GM23338 (cell line): ENCODE measurements at regions not wholly inside any gene's neighbourhood (a gene's known extent, or its start where the extent isn't known, plus 50 kb on each side); places are given as distances from the start of the nearest gene placed in this dataset.
A peak's percentile ranks its signal among the peaks of the same experiment; 100 is the strongest.

Experiments used
- ATAC-seq: fragments of 200-7000 bp; cut with Tn5 transposase; 3 replicates; pipeline ENCODE4 v1.9.1; 2020
- DNase-seq: peaks from one replicate; pipeline ENCODE4 v3.0.0-alpha.2; 2015; ENCODE audit warnings: low spot score
- H2AFZ ChIP-seq: fragments of 200-600 bp; sonication (generic); 2 replicates; pipeline ENCODE4 v1.8.0; 2016; ENCODE audit warnings: antibody characterized with exemption, mild to moderate bottlenecking, moderate library complexity
- H3F3A ChIP-seq: fragments of 200-600 bp; sonication (generic); replicated peaks from 2 replicates; pipeline ENCODE4 v1.8.0; 2017; ENCODE audit warnings: antibody characterized with exemption, mixed run types, low read depth
- H3K27ac ChIP-seq: fragments of 200-600 bp; sonication (generic); 2 replicates; pipeline ENCODE4 v1.6.1; 2016; ENCODE audit warnings: low read depth
- H3K27me3 ChIP-seq: fragments of 200-600 bp; sonication (generic); 2 replicates; pipeline ENCODE4 v1.8.0; 2016; ENCODE audit warnings: mild to moderate bottlenecking, mixed run types, moderate library complexity; ENCODE audit not compliant: insufficient read depth
- H3K36me3 ChIP-seq: fragments of 200-600 bp; sonication (generic); 2 replicates; pipeline ENCODE4 v1.8.0; 2016; ENCODE audit warnings: mild to moderate bottlenecking; ENCODE audit not compliant: insufficient read depth
- H3K4me1 ChIP-seq: fragments of 200-600 bp; sonication (generic); 2 replicates; pipeline ENCODE4 v1.8.0; 2016; ENCODE audit warnings: mild to moderate bottlenecking, moderate library complexity; ENCODE audit not compliant: insufficient read depth
- H3K4me2 ChIP-seq: fragments of 200-600 bp; sonication (generic); 2 replicates; pipeline ENCODE4 v1.7.1; 2017; ENCODE audit warnings: mixed run types
- H3K4me3 ChIP-seq: fragments of 200-600 bp; sonication (generic); 2 replicates; pipeline ENCODE4 v1.6.1; 2016; ENCODE audit warnings: mixed run types
- H3K79me2 ChIP-seq: fragments of 200-600 bp; sonication (generic); replicated peaks from 2 replicates; pipeline ENCODE4 v1.8.0; 2017; ENCODE audit warnings: mild to moderate bottlenecking; ENCODE audit not compliant: insufficient read depth
- H3K9me2 ChIP-seq: fragments of 200-600 bp; sonication (generic); 2 replicates; pipeline ENCODE4 v1.8.0; 2017; ENCODE audit not compliant: insufficient read depth
- H4K20me1 ChIP-seq: fragments of 200-600 bp; sonication (generic); replicated peaks from 2 replicates; pipeline ENCODE4 v1.8.0; 2017; ENCODE audit warnings: mild to moderate bottlenecking; ENCODE audit not compliant: insufficient read depth
- H3K27ac Mint-ChIP-seq: 2 replicates; pipeline ENCODE4 v1.8.0; 2020; ENCODE audit warnings: inconsistent platforms, mild to moderate bottlenecking, moderate library complexity, mixed read lengths
- H3K27me3 Mint-ChIP-seq: 3 replicates; pipeline ENCODE4 v1.8.0; 2022; ENCODE audit warnings: low read depth, mild to moderate bottlenecking, moderate library complexity, mixed read lengths, inconsistent platforms; ENCODE audit not compliant: insufficient read depth, poor library complexity
- H3K36me3 Mint-ChIP-seq: 3 replicates; pipeline ENCODE4 v1.8.0; 2021; ENCODE audit warnings: low read depth, mild to moderate bottlenecking, inconsistent platforms, moderate library complexity, mixed read lengths
- H3K4me1 Mint-ChIP-seq: 3 replicates; pipeline ENCODE4 v1.8.0; 2020; ENCODE audit warnings: mild to moderate bottlenecking, inconsistent platforms, mixed read lengths
- H3K4me3 Mint-ChIP-seq: 3 replicates; pipeline ENCODE4 v1.8.0; 2021; ENCODE audit warnings: moderate library complexity, mild to moderate bottlenecking, inconsistent platforms, mixed read lengths
- H3K9me3 Mint-ChIP-seq: 3 replicates; pipeline ENCODE4 v1.8.0; 2020; ENCODE audit warnings: moderate library complexity, mild to moderate bottlenecking, inconsistent platforms, mixed read lengths
- EZH2phosphoT487 ChIP-seq: fragments of 200-600 bp; sonication (generic); IDR thresholded peaks from one replicate; pipeline ENCODE4 v1.8.1; 2018; ENCODE audit warnings: antibody characterized with exemption; ENCODE audit not compliant: unreplicated experiment
- JUNB ChIP-seq: IDR thresholded peaks from one replicate; pipeline ENCODE4 v1.6.1; 2016; ENCODE audit warnings: antibody characterized with exemption; ENCODE audit not compliant: unreplicated experiment
- NANOG ChIP-seq: IDR thresholded peaks from 2 replicates; pipeline ENCODE4 v1.6.1; 2016; ENCODE audit warnings: antibody characterized with exemption, borderline replicate concordance
- POLR2AphosphoS5 ChIP-seq: IDR thresholded peaks from 2 replicates; pipeline ENCODE4 v1.6.1; 2016; ENCODE audit warnings: antibody characterized with exemption, low read depth
- STAT1 ChIP-seq: IDR thresholded peaks from one replicate; pipeline ENCODE4 v1.6.1; 2016; ENCODE audit warnings: antibody characterized with exemption; ENCODE audit not compliant: unreplicated experiment
- ZNF114 ChIP-seq: fragments of 250-450 bp; sonication (Bioruptor Pico); IDR thresholded peaks from 2 replicates; pipeline ENCODE4 v1.5.0; 2020; ENCODE audit warnings: mild to moderate bottlenecking, moderate library complexity
- ZNF331 ChIP-seq: fragments of 250-450 bp; sonication (Bioruptor Pico); IDR thresholded peaks from 2 replicates; pipeline ENCODE4 v1.5.0; 2020; ENCODE audit warnings: low read depth, mild to moderate bottlenecking, moderate library complexity
- TF ChIP-seq, protein P1 (sequence below), 2 experiments: fragments of 200-600 bp in 1 of 2; sonication (generic) in 1 of 2; conservative IDR thresholded peaks; 2 replicates each; pipeline versions ENCODE4 v1.5.1 to v1.6.1; 2016 to 2017; ENCODE audit warnings: antibody characterized with exemption in 2 of 2, low read depth in 2 of 2, mild to moderate bottlenecking in 2 of 2, moderate library complexity in 1 of 2
- TF ChIP-seq, protein P2 (sequence below): IDR thresholded peaks from one replicate; pipeline ENCODE4 v1.6.1; 2018; ENCODE audit warnings: antibody characterized with exemption; ENCODE audit not compliant: unreplicated experiment
- TF ChIP-seq, protein P3 (sequence below): fragments of 250-450 bp; sonication (Bioruptor Pico); IDR thresholded peaks from 2 replicates; pipeline ENCODE4 v1.5.0; 2020; ENCODE audit warnings: mild to moderate bottlenecking, moderate library complexity
- TF ChIP-seq, protein P4 (sequence below): IDR thresholded peaks from 2 replicates; pipeline ENCODE4 v1.6.1; 2016; ENCODE audit warnings: antibody characterized with exemption

DNA sequence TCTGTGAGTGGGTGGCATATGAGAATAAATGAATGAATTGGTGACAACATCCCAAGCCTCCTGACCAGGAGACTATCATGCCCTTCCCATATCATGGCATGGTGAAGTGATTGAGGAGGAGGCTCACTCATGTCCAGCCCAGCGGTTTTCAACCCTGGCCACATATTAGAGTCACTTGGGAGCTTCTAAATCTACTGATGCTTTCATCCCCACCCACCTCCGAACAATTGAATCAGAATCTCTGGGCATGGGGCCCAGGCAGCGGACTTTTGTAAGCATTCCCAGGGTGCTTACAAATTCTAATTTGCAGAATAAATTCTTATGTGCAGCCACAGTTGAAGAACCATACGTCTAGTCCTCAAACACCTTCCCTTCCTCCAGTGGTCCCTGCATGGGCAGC, 81.7 kb upstream of the SEC11C start (continued):
- TF ChIP-seq, protein P1, sequence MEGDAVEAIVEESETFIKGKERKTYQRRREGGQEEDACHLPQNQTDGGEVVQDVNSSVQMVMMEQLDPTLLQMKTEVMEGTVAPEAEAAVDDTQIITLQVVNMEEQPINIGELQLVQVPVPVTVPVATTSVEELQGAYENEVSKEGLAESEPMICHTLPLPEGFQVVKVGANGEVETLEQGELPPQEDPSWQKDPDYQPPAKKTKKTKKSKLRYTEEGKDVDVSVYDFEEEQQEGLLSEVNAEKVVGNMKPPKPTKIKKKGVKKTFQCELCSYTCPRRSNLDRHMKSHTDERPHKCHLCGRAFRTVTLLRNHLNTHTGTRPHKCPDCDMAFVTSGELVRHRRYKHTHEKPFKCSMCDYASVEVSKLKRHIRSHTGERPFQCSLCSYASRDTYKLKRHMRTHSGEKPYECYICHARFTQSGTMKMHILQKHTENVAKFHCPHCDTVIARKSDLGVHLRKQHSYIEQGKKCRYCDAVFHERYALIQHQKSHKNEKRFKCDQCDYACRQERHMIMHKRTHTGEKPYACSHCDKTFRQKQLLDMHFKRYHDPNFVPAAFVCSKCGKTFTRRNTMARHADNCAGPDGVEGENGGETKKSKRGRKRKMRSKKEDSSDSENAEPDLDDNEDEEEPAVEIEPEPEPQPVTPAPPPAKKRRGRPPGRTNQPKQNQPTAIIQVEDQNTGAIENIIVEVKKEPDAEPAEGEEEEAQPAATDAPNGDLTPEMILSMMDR (conservative IDR thresholded peaks at IDR 0.05; ENCODE audit: low read depth in 2 of 2): no peak
- no peak for TF ChIP-seq NANOG

DNA sequence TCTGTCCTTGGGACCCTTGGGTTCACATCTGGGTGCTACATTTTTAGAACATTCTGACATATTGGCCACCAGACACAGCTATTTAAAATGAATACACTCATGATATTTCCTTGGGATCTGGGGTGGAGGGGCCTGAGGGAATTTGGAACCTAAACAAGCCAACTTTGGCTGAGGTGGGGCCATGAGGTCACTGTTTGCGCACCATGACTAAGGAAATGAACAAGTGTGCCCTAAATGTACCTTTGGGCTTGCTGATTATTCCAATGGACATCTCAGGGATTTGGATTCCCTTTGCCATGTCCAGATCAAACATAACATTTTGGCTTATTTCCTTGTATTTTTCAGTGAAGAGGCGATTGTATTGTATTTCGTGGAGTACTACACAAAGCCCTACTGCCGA, 80.5 kb upstream of the SEC11C start:
- Histone ChIP-seq H3K27me3 (no peaks in the 10 kb centered on the region), H3K4me1 (0 out of 2 replicates have a peak, but pooled peaks cover 7% of the 10 kb centered on the region), H3K9me2 (no peaks in the 10 kb centered on the region), H2AFZ (peak overlapping the region; percentile 47; the same call in 1 of the 2 replicates), H3K79me2 (no peaks in the 10 kb centered on the region), H3K4me2 (no peak overlapping the region), H3K4me3 (no peak overlapping the region), H3K36me3 (no peaks in the 10 kb centered on the region), H4K20me1 (no peaks in the 10 kb centered on the region), H3F3A (no peaks in the 10 kb centered on the region), H3K27ac (no peak overlapping the region)
- H3K36me3 Mint-ChIP-seq: no peaks in the 10 kb centered on the region
- H3K27me3 Mint-ChIP-seq: peaks cover 4% of the 10 kb centered on the region
- H3K27ac Mint-ChIP-seq: no peak overlapping the region
- no peak for DNase-seq
- no peaks in the 10 kb centered on the region for H3K9me3 Mint-ChIP-seq
- no peak for ATAC-seq
- H3K4me3 Mint-ChIP-seq: no peak overlapping the region
- H3K4me1 Mint-ChIP-seq: peaks cover 9% of the 10 kb centered on the region; the same call in 2 of the 3 replicates
- no peak for TF ChIP-seq ZNF114 (CRISPR knock-in tag)
- TF ChIP-seq, protein P2, sequence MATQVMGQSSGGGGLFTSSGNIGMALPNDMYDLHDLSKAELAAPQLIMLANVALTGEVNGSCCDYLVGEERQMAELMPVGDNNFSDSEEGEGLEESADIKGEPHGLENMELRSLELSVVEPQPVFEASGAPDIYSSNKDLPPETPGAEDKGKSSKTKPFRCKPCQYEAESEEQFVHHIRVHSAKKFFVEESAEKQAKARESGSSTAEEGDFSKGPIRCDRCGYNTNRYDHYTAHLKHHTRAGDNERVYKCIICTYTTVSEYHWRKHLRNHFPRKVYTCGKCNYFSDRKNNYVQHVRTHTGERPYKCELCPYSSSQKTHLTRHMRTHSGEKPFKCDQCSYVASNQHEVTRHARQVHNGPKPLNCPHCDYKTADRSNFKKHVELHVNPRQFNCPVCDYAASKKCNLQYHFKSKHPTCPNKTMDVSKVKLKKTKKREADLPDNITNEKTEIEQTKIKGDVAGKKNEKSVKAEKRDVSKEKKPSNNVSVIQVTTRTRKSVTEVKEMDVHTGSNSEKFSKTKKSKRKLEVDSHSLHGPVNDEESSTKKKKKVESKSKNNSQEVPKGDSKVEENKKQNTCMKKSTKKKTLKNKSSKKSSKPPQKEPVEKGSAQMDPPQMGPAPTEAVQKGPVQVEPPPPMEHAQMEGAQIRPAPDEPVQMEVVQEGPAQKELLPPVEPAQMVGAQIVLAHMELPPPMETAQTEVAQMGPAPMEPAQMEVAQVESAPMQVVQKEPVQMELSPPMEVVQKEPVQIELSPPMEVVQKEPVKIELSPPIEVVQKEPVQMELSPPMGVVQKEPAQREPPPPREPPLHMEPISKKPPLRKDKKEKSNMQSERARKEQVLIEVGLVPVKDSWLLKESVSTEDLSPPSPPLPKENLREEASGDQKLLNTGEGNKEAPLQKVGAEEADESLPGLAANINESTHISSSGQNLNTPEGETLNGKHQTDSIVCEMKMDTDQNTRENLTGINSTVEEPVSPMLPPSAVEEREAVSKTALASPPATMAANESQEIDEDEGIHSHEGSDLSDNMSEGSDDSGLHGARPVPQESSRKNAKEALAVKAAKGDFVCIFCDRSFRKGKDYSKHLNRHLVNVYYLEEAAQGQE: no peak
- no peak for TF ChIP-seq JUNB
- no peak for TF ChIP-seq STAT1
- no peak for TF ChIP-seq ZNF331 (CRISPR knock-in tag)
- TF ChIP-seq, protein P3, sequence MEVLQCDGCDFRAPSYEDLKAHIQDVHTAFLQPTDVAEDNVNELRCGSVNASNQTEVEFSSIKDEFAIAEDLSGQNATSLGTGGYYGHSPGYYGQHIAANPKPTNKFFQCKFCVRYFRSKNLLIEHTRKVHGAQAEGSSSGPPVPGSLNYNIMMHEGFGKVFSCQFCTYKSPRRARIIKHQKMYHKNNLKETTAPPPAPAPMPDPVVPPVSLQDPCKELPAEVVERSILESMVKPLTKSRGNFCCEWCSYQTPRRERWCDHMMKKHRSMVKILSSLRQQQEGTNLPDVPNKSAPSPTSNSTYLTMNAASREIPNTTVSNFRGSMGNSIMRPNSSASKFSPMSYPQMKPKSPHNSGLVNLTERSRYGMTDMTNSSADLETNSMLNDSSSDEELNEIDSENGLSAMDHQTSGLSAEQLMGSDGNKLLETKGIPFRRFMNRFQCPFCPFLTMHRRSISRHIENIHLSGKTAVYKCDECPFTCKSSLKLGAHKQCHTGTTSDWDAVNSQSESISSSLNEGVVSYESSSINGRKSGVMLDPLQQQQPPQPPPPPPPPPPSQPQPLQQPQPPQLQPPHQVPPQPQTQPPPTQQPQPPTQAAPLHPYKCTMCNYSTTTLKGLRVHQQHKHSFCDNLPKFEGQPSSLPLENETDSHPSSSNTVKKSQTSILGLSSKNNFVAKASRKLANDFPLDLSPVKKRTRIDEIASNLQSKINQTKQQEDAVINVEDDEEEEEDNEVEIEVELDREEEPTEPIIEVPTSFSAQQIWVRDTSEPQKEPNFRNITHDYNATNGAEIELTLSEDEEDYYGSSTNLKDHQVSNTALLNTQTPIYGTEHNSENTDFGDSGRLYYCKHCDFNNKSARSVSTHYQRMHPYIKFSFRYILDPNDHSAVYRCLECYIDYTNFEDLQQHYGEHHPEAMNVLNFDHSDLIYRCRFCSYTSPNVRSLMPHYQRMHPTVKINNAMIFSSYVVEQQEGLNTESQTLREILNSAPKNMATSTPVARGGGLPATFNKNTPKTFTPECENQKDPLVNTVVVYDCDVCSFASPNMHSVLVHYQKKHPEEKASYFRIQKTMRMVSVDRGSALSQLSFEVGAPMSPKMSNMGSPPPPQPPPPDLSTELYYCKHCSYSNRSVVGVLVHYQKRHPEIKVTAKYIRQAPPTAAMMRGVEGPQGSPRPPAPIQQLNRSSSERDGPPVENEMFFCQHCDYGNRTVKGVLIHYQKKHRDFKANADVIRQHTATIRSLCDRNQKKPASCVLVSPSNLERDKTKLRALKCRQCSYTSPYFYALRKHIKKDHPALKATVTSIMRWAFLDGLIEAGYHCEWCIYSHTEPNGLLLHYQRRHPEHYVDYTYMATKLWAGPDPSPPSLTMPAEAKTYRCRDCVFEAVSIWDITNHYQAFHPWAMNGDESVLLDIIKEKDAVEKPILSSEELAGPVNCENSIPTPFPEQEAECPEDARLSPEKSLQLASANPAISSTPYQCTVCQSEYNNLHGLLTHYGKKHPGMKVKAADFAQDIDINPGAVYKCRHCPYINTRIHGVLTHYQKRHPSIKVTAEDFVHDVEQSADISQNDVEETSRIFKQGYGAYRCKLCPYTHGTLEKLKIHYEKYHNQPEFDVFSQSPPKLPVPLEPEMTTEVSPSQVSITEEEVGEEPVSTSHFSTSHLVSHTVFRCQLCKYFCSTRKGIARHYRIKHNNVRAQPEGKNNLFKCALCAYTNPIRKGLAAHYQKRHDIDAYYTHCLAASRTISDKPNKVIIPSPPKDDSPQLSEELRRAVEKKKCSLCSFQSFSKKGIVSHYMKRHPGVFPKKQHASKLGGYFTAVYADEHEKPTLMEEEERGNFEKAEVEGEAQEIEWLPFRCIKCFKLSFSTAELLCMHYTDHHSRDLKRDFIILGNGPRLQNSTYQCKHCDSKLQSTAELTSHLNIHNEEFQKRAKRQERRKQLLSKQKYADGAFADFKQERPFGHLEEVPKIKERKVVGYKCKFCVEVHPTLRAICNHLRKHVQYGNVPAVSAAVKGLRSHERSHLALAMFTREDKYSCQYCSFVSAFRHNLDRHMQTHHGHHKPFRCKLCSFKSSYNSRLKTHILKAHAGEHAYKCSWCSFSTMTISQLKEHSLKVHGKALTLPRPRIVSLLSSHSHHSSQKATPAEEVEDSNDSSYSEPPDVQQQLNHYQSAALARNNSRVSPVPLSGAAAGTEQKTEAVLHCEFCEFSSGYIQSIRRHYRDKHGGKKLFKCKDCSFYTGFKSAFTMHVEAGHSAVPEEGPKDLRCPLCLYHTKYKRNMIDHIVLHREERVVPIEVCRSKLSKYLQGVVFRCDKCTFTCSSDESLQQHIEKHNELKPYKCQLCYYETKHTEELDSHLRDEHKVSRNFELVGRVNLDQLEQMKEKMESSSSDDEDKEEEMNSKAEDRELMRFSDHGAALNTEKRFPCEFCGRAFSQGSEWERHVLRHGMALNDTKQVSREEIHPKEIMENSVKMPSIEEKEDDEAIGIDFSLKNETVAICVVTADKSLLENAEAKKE (CRISPR knock-in tag): no peak
- TF ChIP-seq EZH2phosphoT487: no peak
- TF ChIP-seq NANOG: no peak
- TF ChIP-seq, protein P4, sequence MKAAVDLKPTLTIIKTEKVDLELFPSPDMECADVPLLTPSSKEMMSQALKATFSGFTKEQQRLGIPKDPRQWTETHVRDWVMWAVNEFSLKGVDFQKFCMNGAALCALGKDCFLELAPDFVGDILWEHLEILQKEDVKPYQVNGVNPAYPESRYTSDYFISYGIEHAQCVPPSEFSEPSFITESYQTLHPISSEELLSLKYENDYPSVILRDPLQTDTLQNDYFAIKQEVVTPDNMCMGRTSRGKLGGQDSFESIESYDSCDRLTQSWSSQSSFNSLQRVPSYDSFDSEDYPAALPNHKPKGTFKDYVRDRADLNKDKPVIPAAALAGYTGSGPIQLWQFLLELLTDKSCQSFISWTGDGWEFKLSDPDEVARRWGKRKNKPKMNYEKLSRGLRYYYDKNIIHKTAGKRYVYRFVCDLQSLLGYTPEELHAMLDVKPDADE: no peak
- TF ChIP-seq, protein P1 (conservative IDR thresholded peaks at IDR 0.05; ENCODE audit: low read depth in 2 of 2): no peak
- no peak for TF ChIP-seq POLR2AphosphoS5
